Peyer's patch (tissue), 4 donors: ENCODE measurements at regions not wholly inside any gene's neighbourhood (a gene's known extent, or its start where the extent isn't known, plus 50 kb on each side); places are given as distances from the start of the nearest gene placed in this dataset.

Experiments used
- POLR2A ChIP-seq, 2 donors: fragments of 450-650 bp; IDR thresholded peaks; one replicate each; pipeline ENCODE4 v1.5.1; 2017; ENCODE audit warnings: antibody characterized with exemption in 2 of 2, mild to moderate bottlenecking in 2 of 2, moderate library complexity in 2 of 2
- TF ChIP-seq, protein P1 (sequence below), 6 experiments: fragments of 450-650 bp in 4 of 6; fragments of 200-600 bp in 2 of 6; sonication (generic) in 1 of 6; IDR thresholded peaks; one replicate each; pipeline ENCODE4 v1.5.1; 2017 to 2019; ENCODE audit warnings: antibody characterized with exemption in 6 of 6, mild to moderate bottlenecking in 3 of 6, moderate library complexity in 1 of 6

DNA sequence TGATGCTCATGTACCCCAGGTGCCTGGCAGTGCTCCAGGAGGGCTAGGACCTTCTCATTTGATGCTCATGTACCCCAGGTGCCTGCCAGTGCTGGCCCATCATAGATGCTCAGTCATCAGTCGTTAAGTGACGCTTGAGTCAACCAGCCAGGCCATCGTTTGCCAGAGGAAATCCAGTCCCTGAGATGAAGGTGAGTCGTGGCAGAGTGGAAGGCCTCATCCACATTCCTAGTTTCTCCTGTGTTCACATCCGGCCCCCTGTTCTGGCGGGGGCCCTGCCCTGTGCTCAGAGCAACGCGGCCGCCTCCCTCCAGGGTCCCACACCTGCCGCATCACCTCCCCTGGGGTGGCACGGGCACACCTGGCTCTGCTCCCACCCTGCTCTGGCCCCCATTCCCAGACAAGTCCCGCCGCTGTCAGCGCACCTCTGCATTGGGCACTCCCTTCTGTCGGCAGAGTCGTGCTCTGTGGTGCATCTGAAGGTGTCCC is 279.9 kb downstream of the BRD1 start:
- TF ChIP-seq, protein P1, sequence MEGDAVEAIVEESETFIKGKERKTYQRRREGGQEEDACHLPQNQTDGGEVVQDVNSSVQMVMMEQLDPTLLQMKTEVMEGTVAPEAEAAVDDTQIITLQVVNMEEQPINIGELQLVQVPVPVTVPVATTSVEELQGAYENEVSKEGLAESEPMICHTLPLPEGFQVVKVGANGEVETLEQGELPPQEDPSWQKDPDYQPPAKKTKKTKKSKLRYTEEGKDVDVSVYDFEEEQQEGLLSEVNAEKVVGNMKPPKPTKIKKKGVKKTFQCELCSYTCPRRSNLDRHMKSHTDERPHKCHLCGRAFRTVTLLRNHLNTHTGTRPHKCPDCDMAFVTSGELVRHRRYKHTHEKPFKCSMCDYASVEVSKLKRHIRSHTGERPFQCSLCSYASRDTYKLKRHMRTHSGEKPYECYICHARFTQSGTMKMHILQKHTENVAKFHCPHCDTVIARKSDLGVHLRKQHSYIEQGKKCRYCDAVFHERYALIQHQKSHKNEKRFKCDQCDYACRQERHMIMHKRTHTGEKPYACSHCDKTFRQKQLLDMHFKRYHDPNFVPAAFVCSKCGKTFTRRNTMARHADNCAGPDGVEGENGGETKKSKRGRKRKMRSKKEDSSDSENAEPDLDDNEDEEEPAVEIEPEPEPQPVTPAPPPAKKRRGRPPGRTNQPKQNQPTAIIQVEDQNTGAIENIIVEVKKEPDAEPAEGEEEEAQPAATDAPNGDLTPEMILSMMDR (IDR thresholded peaks at IDR 0.05), result no peak
- TF ChIP-seq POLR2A (IDR thresholded peaks at IDR 0.05), result no peak
